OCI-LY1 (cell line): ENCODE measurements at regions not wholly inside any gene's neighbourhood (a gene's known extent, or its start where the extent isn't known, plus 50 kb on each side); places are given as distances from the start of the nearest gene placed in this dataset.

Experiments
- H2AFZ ChIP-seq: fragments of 200-600 bp; sonication (generic), shearing (Covaris generic); 2 replicates; pipeline ENCODE4 v1.6.0; 2014; ENCODE audit warnings: antibody characterized with exemption, mild to moderate bottlenecking, low read length
- H3F3A ChIP-seq: fragments of 200-600 bp; sonication (generic), shearing (Covaris generic); 2 replicates; pipeline ENCODE4 v1.6.0; 2014; ENCODE audit warnings: mild to moderate bottlenecking, antibody characterized with exemption, low read length, moderate library complexity; ENCODE audit not compliant: insufficient read depth
- H3K27ac ChIP-seq: fragments of 200-600 bp; sonication (generic); 2 replicates; pipeline ENCODE4 v1.5.1; 2014; ENCODE audit warnings: low read length, mixed run types, mild to moderate bottlenecking, low read depth; ENCODE audit not compliant: poor library complexity, severe bottlenecking
- H3K27me3 ChIP-seq: fragments of 200-600 bp; sonication (generic); 2 replicates; pipeline ENCODE4 v1.6.0; 2014; ENCODE audit warnings: antibody characterized with exemption, mild to moderate bottlenecking, low read length, moderate library complexity; ENCODE audit not compliant: insufficient read depth
- H3K36me3 ChIP-seq: fragments of 200-600 bp; sonication (generic); 2 replicates; pipeline ENCODE4 v1.6.1; 2014; ENCODE audit warnings: mild to moderate bottlenecking, antibody characterized with exemption, low read length, moderate library complexity, mixed read lengths; ENCODE audit not compliant: insufficient read depth
- H3K4me1 ChIP-seq: fragments of 200-600 bp; sonication (generic); 2 replicates; pipeline ENCODE4 v1.5.1; 2014; ENCODE audit warnings: mild to moderate bottlenecking, low read length, moderate library complexity; ENCODE audit not compliant: insufficient read depth, severe bottlenecking
- H3K4me2 ChIP-seq: fragments of 200-600 bp; sonication (generic), shearing (Covaris generic); 2 replicates; pipeline ENCODE4 v1.6.1; 2014; ENCODE audit warnings: low read length
- H3K4me3 ChIP-seq: fragments of 200-600 bp; sonication (generic); 2 replicates; pipeline ENCODE4 v1.5.1; 2014; ENCODE audit warnings: low read length, low read depth, mild to moderate bottlenecking, mixed read lengths; ENCODE audit not compliant: poor library complexity, severe bottlenecking
- H3K79me2 ChIP-seq: fragments of 200-600 bp; shearing (Covaris generic); 2 replicates; pipeline ENCODE4 v1.6.1; 2016; ENCODE audit warnings: mixed run types, low read length, mixed read lengths; ENCODE audit not compliant: insufficient read depth
- H3K9ac ChIP-seq: fragments of 200-600 bp; sonication (generic), shearing (Covaris generic); 2 replicates; pipeline ENCODE4 v1.6.1; 2014; ENCODE audit warnings: mild to moderate bottlenecking, low read length, mixed read lengths
- H3K9me2 ChIP-seq: fragments of 200-600 bp; sonication (generic), shearing (Covaris generic); 2 replicates; pipeline ENCODE4 v1.6.1; 2014; ENCODE audit warnings: low read depth, mild to moderate bottlenecking, low read length, mixed read lengths
- H3K9me3 ChIP-seq: fragments of 200-600 bp; shearing (Covaris generic); 2 replicates; pipeline ENCODE4 v1.6.1; 2014; ENCODE audit warnings: low read length, mixed read lengths
- H4K20me1 ChIP-seq: fragments of 200-600 bp; sonication (generic), shearing (Covaris generic); 2 replicates; pipeline ENCODE4 v1.6.0; 2016; ENCODE audit warnings: mild to moderate bottlenecking, low read length; ENCODE audit not compliant: insufficient read depth
- CTCF ChIP-seq: fragments of 200-600 bp; sonication (generic), shearing (Covaris generic); IDR thresholded peaks from 2 replicates; pipeline ENCODE4 v1.5.1; 2017; ENCODE audit warnings: mild to moderate bottlenecking, antibody characterized with exemption, low read length, moderate library complexity, mixed read lengths
- EZH2 ChIP-seq: fragments of 200-600 bp; sonication (generic), shearing (Covaris generic); IDR thresholded peaks from 2 replicates; pipeline ENCODE4 v1.8.0; 2017; ENCODE audit warnings: borderline replicate concordance, mixed run types, mild to moderate bottlenecking, antibody characterized with exemption, low read length, moderate library complexity, mixed read lengths

GRCh38 chr10:58985216-58985615, 191.2 kb upstream of the PHYHIPL start:
- Histone ChIP-seq H3K4me1 (no peaks in the 10 kb centered on the region), H3K36me3 (no peaks in the 10 kb centered on the region), H3K9ac (no peak overlapping the region), H3K27ac (no peak overlapping the region), H2AFZ (no peak overlapping the region), H3K27me3 (no peaks in the 10 kb centered on the region), H3K4me3 (no peak overlapping the region), H3K9me2 (no peaks in the 10 kb centered on the region), H4K20me1 (no peaks in the 10 kb centered on the region), H3F3A (no peaks in the 10 kb centered on the region), H3K4me2 (no peak overlapping the region), H3K79me2 (no peaks in the 10 kb centered on the region), H3K9me3 (no peaks in the 10 kb centered on the region)
- TF ChIP-seq CTCF (no peak), EZH2 (no peak)

- no peak overlapping the region for H2AFZ ChIP-seq
- H3K9ac ChIP-seq: no peak overlapping the region
- no peaks in the 10 kb centered on the region for H3K27me3 ChIP-seq
- H3K4me2 ChIP-seq: no peak overlapping the region
- no peaks in the 10 kb centered on the region for H3K79me2 ChIP-seq
- no peaks in the 10 kb centered on the region for H3K9me3 ChIP-seq
- no peak overlapping the region for H3K27ac ChIP-seq
- no peaks in the 10 kb centered on the region for H3K9me2 ChIP-seq
- H3F3A ChIP-seq: no peaks in the 10 kb centered on the region
- H3K4me1 ChIP-seq: no peaks in the 10 kb centered on the region
- TF ChIP-seq EZH2: no peak
- no peak for TF ChIP-seq CTCF
- H3K36me3 ChIP-seq: no peaks in the 10 kb centered on the region
- no peaks in the 10 kb centered on the region for H4K20me1 ChIP-seq
- no peak overlapping the region for H3K4me3 ChIP-seq
These were observed 186.9 kb upstream of the PHYHIPL start for GRCh38 chr10:58989486-58990039.

DNA sequence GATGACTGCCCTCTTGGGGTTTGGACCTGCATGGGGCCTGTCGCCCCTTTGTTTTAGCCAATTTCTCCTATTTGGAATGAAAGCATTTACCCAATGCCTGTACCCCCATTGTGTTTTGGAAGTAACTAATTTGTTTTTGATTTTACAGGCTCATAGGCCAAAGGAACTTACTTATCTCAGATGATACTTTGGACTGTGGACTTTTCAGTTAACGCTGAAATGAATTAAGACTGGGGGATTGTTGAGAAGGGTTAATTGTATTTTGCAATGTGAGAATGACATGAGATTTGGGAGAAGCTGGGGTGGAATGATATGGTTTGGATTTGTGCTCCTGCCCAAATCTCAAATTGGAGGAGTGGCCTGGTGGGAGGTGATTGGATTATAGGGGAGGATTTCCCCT, 185.8 kb upstream of the PHYHIPL start:
- Histone ChIP-seq H3K27me3 (no peaks in the 10 kb centered on the region), H3K4me2 (no peak overlapping the region), H3K9me2 (no peaks in the 10 kb centered on the region), H2AFZ (no peak overlapping the region), H3F3A (no peaks in the 10 kb centered on the region), H3K9ac (no peak overlapping the region), H3K79me2 (no peaks in the 10 kb centered on the region), H3K27ac (no peak overlapping the region), H3K4me3 (no peak overlapping the region), H3K36me3 (no peaks in the 10 kb centered on the region), H3K9me3 (no peaks in the 10 kb centered on the region), H3K4me1 (no peaks in the 10 kb centered on the region), H4K20me1 (no peaks in the 10 kb centered on the region)
- TF ChIP-seq EZH2 (no peak), CTCF (no peak)
